MM.1S (cell line): ENCODE measurements at regions not wholly inside any gene's neighbourhood (a gene's known extent, or its start where the extent isn't known, plus 50 kb on each side); places are given as distances from the start of the nearest gene placed in this dataset.

ENCODE experiments used
- DNase-seq: peaks from one replicate; pipeline ENCODE4 v3.0.0-alpha.2; 2015
- H2AFZ ChIP-seq: fragments of 300-600 bp; sonication (generic); 2 replicates; pipeline ENCODE4 v1.6.0; 2016; ENCODE audit warnings: antibody characterized with exemption, low read length
- H3F3A ChIP-seq: fragments of 300-600 bp; sonication (generic); 2 replicates; pipeline ENCODE4 v1.6.1; 2016; ENCODE audit warnings: mild to moderate bottlenecking, antibody characterized with exemption, low read length, moderate library complexity, mixed read lengths; ENCODE audit not compliant: insufficient read depth
- H3K27ac ChIP-seq: fragments of 300-600 bp; sonication (generic); 2 replicates; pipeline ENCODE4 v1.5.1; 2016; ENCODE audit warnings: mild to moderate bottlenecking, low read length
- H3K27me3 ChIP-seq: fragments of 300-600 bp; sonication (generic); replicated peaks from 2 replicates; pipeline ENCODE4 v1.6.0; 2016; ENCODE audit warnings: low read length; ENCODE audit not compliant: insufficient read depth
- H3K36me3 ChIP-seq: fragments of 300-600 bp; sonication (generic); replicated peaks from 2 replicates; pipeline ENCODE4 v1.6.1; 2016; ENCODE audit warnings: mild to moderate bottlenecking, low read length, mixed read lengths; ENCODE audit not compliant: insufficient read depth
- H3K4me1 ChIP-seq: fragments of 300-600 bp; sonication (generic); 2 replicates; pipeline ENCODE4 v1.6.1; 2016; ENCODE audit warnings: low read length, mixed read lengths
- H3K4me2 ChIP-seq: fragments of 300-600 bp; sonication (generic); 2 replicates; pipeline ENCODE4 v1.6.0; 2016; ENCODE audit warnings: low read depth, low read length
- H3K4me3 ChIP-seq: fragments of 300-600 bp; sonication (generic); 2 replicates; pipeline ENCODE4 v1.5.1; 2016; ENCODE audit warnings: low read length, mixed read lengths
- H3K79me2 ChIP-seq: fragments of 300-600 bp; sonication (generic); 2 replicates; pipeline ENCODE4 v1.6.1; 2016; ENCODE audit warnings: mixed run types, low read length, mixed read lengths
- H3K9ac ChIP-seq: fragments of 300-600 bp; sonication (generic); 2 replicates; pipeline ENCODE4 v1.6.1; 2016; ENCODE audit warnings: low read length, mixed read lengths
- H3K9me2 ChIP-seq: fragments of 300-600 bp; sonication (generic); replicated peaks from 2 replicates; pipeline ENCODE4 v1.6.1; 2016; ENCODE audit warnings: mild to moderate bottlenecking, low read length, mixed read lengths; ENCODE audit not compliant: insufficient read depth
- H3K9me3 ChIP-seq: fragments of 300-600 bp; sonication (generic); replicated peaks from 2 replicates; pipeline ENCODE4 v1.6.1; 2016; ENCODE audit warnings: mild to moderate bottlenecking, low read length, mixed read lengths; ENCODE audit not compliant: insufficient read depth
- H4K20me1 ChIP-seq: fragments of 300-600 bp; sonication (generic); 2 replicates; pipeline ENCODE4 v1.6.1; 2016; ENCODE audit warnings: mild to moderate bottlenecking, low read length, moderate library complexity, mixed read lengths; ENCODE audit not compliant: insufficient read depth
- CTCF ChIP-seq: fragments of 300-600 bp; sonication (generic); IDR thresholded peaks from 2 replicates; pipeline ENCODE4 v1.5.1; 2016; ENCODE audit warnings: antibody characterized with exemption, low read length, mixed read lengths
- EZH2 ChIP-seq: fragments of 300-600 bp; sonication (generic); optimal IDR thresholded peaks from 2 replicates; pipeline ENCODE3; 2017; ENCODE audit warnings: low read depth, mild to moderate bottlenecking, antibody characterized with exemption, low read length, mixed read lengths
- EZH2phosphoT487 ChIP-seq: fragments of 300-600 bp; sonication (generic); IDR thresholded peaks from 2 replicates; pipeline ENCODE4 v1.6.1; 2018; ENCODE audit warnings: antibody characterized with exemption, low read length

- DNase-seq, result no peak
- no peaks in the 10 kb centered on the region for H4K20me1 ChIP-seq
- H3K4me1 ChIP-seq, result no peaks in the 10 kb centered on the region
- H3K9ac ChIP-seq, result no peak overlapping the region
- no peak for TF ChIP-seq EZH2
- TF ChIP-seq EZH2phosphoT487, result no peak
- no peak for TF ChIP-seq CTCF
- no peaks in the 10 kb centered on the region for H3K79me2 ChIP-seq
- H2AFZ ChIP-seq, result no peak overlapping the region
- H3K27ac ChIP-seq, result no peak overlapping the region
- H3K4me2 ChIP-seq, result no peak overlapping the region
- H3F3A ChIP-seq, result no peaks in the 10 kb centered on the region
- H3K27me3 ChIP-seq, result no peaks in the 10 kb centered on the region
- H3K9me3 ChIP-seq, result no peaks in the 10 kb centered on the region
- no peaks in the 10 kb centered on the region for H3K36me3 ChIP-seq
- no peak overlapping the region for H3K4me3 ChIP-seq
- no peaks in the 10 kb centered on the region for H3K9me2 ChIP-seq
Measured at GRCh38 chr7:18408461-18408860, 87.1 kb upstream of the HDAC9 start.

- H3K9ac ChIP-seq, result no peak overlapping the region
- H2AFZ ChIP-seq, result no peak overlapping the region
- H3K79me2 ChIP-seq, result no peaks in the 10 kb centered on the region
- H3K4me2 ChIP-seq, result no peak overlapping the region
- no peaks in the 10 kb centered on the region for H3K4me1 ChIP-seq
- DNase-seq, result no peak
- H3K9me3 ChIP-seq, result no peaks in the 10 kb centered on the region
- H3K27me3 ChIP-seq, result no peaks in the 10 kb centered on the region
- no peak for TF ChIP-seq EZH2
- TF ChIP-seq CTCF, result no peak
- no peak for TF ChIP-seq EZH2phosphoT487
- H3K36me3 ChIP-seq, result no peaks in the 10 kb centered on the region
- H3F3A ChIP-seq, result no peaks in the 10 kb centered on the region
- no peak overlapping the region for H3K4me3 ChIP-seq
- no peaks in the 10 kb centered on the region for H3K9me2 ChIP-seq
- H4K20me1 ChIP-seq, result no peaks in the 10 kb centered on the region
- H3K27ac ChIP-seq, result no peak overlapping the region
Measured at GRCh38 chr7:18408868-18409267, 86.7 kb upstream of the HDAC9 start.

- Histone ChIP-seq H3K9ac (no peak overlapping the region), H3K27ac (no peak overlapping the region), H2AFZ (no peak overlapping the region), H3F3A (no peaks in the 10 kb centered on the region), H3K27me3 (no peaks in the 10 kb centered on the region), H3K9me2 (no peaks in the 10 kb centered on the region), H4K20me1 (no peaks in the 10 kb centered on the region), H3K4me2 (no peak overlapping the region), H3K79me2 (no peaks in the 10 kb centered on the region), H3K9me3 (no peaks in the 10 kb centered on the region), H3K4me3 (no peak overlapping the region), H3K4me1 (no peaks in the 10 kb centered on the region), H3K36me3 (no peaks in the 10 kb centered on the region)
- DNase-seq, result no peak
- TF ChIP-seq EZH2, result no peak
- TF ChIP-seq EZH2phosphoT487, result no peak
- TF ChIP-seq CTCF, result no peak
Measured at GRCh38 chr7:18413447-18413846, 82.1 kb upstream of the HDAC9 start.
